Ectodermal cell (in vitro differentiated cells): ENCODE measurements at regions not wholly inside any gene's neighbourhood (a gene's known extent, or its start where the extent isn't known, plus 50 kb on each side); places are given as distances from the start of the nearest gene placed in this dataset.

ENCODE experiments used
- H3K27ac ChIP-seq: 2 replicates; pipeline ENCODE4 v1.7.0; 2013; ENCODE audit warnings: mild to moderate bottlenecking, low read depth, low read length; ENCODE audit not compliant: insufficient read depth, poor library complexity, severe bottlenecking
- H3K27me3 ChIP-seq: 2 replicates; pipeline ENCODE4 v1.7.0; 2013; ENCODE audit warnings: mild to moderate bottlenecking, low read length; ENCODE audit not compliant: insufficient read depth, control insufficient read depth, poor library complexity, severe bottlenecking
- H3K36me3 ChIP-seq: one replicate; pipeline ENCODE4 v1.7.0; 2013; ENCODE audit warnings: low read length; ENCODE audit not compliant: control insufficient read depth, insufficient read depth
- H3K4me1 ChIP-seq: one replicate; pipeline ENCODE4 v1.7.0; 2013; ENCODE audit warnings: low read length; ENCODE audit not compliant: control insufficient read depth, insufficient read depth
- H3K4me3 ChIP-seq: 2 replicates; pipeline ENCODE4 v1.7.0; 2013; ENCODE audit warnings: low read depth, low read length, control low read depth; ENCODE audit not compliant: insufficient read depth
- H3K9me3 ChIP-seq: 2 replicates; pipeline ENCODE4 v1.7.0; 2013; ENCODE audit warnings: mild to moderate bottlenecking, low read length, moderate library complexity; ENCODE audit not compliant: control insufficient read depth
- WGBS, 2 experiments: methylation state at CpG; one replicate each; pipeline ENCODE4 v1.1.7; 2013; ENCODE audit warnings: missing lambda C conversion rate in 2 of 2; 5-methylcytosine and 5-hydroxymethylcytosine counted together

- Histone ChIP-seq H3K27ac (no peak overlapping the region), H3K27me3 (no peaks in the 10 kb centered on the region), H3K4me1 (no peaks in the 10 kb centered on the region), H3K36me3 (no peaks in the 10 kb centered on the region), H3K9me3 (no peaks in the 10 kb centered on the region), H3K4me3 (no peak overlapping the region)
- 88 to 100% methylated on average over 1 of the region's 1 CpG for WGBS, 2 experiments
Observed at GRCh38 chr10:93219347-93219746, 145.7 kb downstream of the CYP26A1 start.

GRCh38 chr10:93220296-93221170, 146.8 kb downstream of the CYP26A1 start:
- Histone ChIP-seq H3K4me3 (no peak overlapping the region), H3K27ac (no peak overlapping the region), H3K36me3 (no peaks in the 10 kb centered on the region), H3K4me1 (no peaks in the 10 kb centered on the region), H3K9me3 (no peaks in the 10 kb centered on the region), H3K27me3 (no peaks in the 10 kb centered on the region)
- whole genome bisulfite sequencing, 2 experiments: 89 to 92% methylated on average over 32 of the region's 33 CpGs

- Histone ChIP-seq H3K27me3 (no peaks in the 10 kb centered on the region), H3K9me3 (no peaks in the 10 kb centered on the region), H3K4me1 (no peaks in the 10 kb centered on the region), H3K27ac (no peak overlapping the region), H3K36me3 (no peaks in the 10 kb centered on the region), H3K4me3 (no peak overlapping the region)
- 95 to 96% methylated on average over 18 of the region's 18 CpGs for WGBS, 2 experiments
Observed at GRCh38 chr10:93221171-93221496, 147.4 kb downstream of the CYP26A1 start.

GRCh38 chr10:93221521-93221920, 147.8 kb downstream of the CYP26A1 start:
- H3K27ac ChIP-seq: no peak overlapping the region
- H3K4me1 ChIP-seq: no peaks in the 10 kb centered on the region
- H3K36me3 ChIP-seq: no peaks in the 10 kb centered on the region
- H3K4me3 ChIP-seq: no peak overlapping the region
- 94 to 96% methylated on average over 5 of the region's 5 CpGs for WGBS, 2 experiments
- no peaks in the 10 kb centered on the region for H3K9me3 ChIP-seq
- no peaks in the 10 kb centered on the region for H3K27me3 ChIP-seq

GRCh38 chr10:93222211-93222754, 148.6 kb downstream of the CYP26A1 start:
- H3K27ac ChIP-seq: no peak overlapping the region
- H3K27me3 ChIP-seq: no peaks in the 10 kb centered on the region
- H3K9me3 ChIP-seq: no peaks in the 10 kb centered on the region
- H3K36me3 ChIP-seq: no peaks in the 10 kb centered on the region
- H3K4me3 ChIP-seq: no peak overlapping the region
- WGBS, 2 experiments: 90 to 96% methylated on average over 1 of the region's 1 CpG
- H3K4me1 ChIP-seq: no peaks in the 10 kb centered on the region

- Histone ChIP-seq H3K9me3 (no peaks in the 10 kb centered on the region), H3K4me3 (no peak overlapping the region), H3K27ac (no peak overlapping the region), H3K36me3 (no peaks in the 10 kb centered on the region), H3K27me3 (no peaks in the 10 kb centered on the region), H3K4me1 (no peaks in the 10 kb centered on the region)
Observed at GRCh38 chr10:93222876-93223275, 149.2 kb downstream of the CYP26A1 start.

- no peaks in the 10 kb centered on the region for H3K9me3 ChIP-seq
- WGBS, 2 experiments: 91 to 93% methylated on average over 3 of the region's 3 CpGs
- H3K4me3 ChIP-seq: no peak overlapping the region
Observed at GRCh38 chr10:93223336-93223735, 149.6 kb downstream of the CYP26A1 start.

GRCh38 chr10:93224005-93224779, 150.5 kb downstream of the CYP26A1 start:
- no peak overlapping the region for H3K4me3 ChIP-seq
- H3K36me3 ChIP-seq: no peaks in the 10 kb centered on the region
- WGBS, 2 experiments: 89 to 95% methylated on average over 4 to 5 of the region's 5 CpGs
- no peaks in the 10 kb centered on the region for H3K27me3 ChIP-seq
- H3K4me1 ChIP-seq: no peaks in the 10 kb centered on the region
- H3K27ac ChIP-seq: no peak overlapping the region
- no peaks in the 10 kb centered on the region for H3K9me3 ChIP-seq

More at GRCh38 chr10:93223336-93223735, 149.6 kb downstream of the CYP26A1 start:
- H3K27ac ChIP-seq: no peak overlapping the region
- no peaks in the 10 kb centered on the region for H3K27me3 ChIP-seq
- no peaks in the 10 kb centered on the region for H3K36me3 ChIP-seq
- no peaks in the 10 kb centered on the region for H3K4me1 ChIP-seq

GRCh38 chr10:93225938-93226337, 152.2 kb downstream of the CYP26A1 start:
- Histone ChIP-seq H3K36me3 (no peaks in the 10 kb centered on the region), H3K9me3 (no peaks in the 10 kb centered on the region), H3K27me3 (no peaks in the 10 kb centered on the region), H3K4me1 (no peaks in the 10 kb centered on the region), H3K27ac (no peak overlapping the region), H3K4me3 (no peak overlapping the region)
- 85 to 89% methylated on average over 6 of the region's 6 CpGs for WGBS, 2 experiments

- no peaks in the 10 kb centered on the region for H3K9me3 ChIP-seq
- H3K27ac ChIP-seq: no peak overlapping the region
- H3K4me3 ChIP-seq: no peak overlapping the region
- 98 to 100% methylated on average over 1 to 2 of the region's 2 CpGs for WGBS, 2 experiments
- no peaks in the 10 kb centered on the region for H3K27me3 ChIP-seq
- no peaks in the 10 kb centered on the region for H3K4me1 ChIP-seq
- H3K36me3 ChIP-seq: no peaks in the 10 kb centered on the region
Observed at GRCh38 chr10:93226619-93227018, 152.9 kb downstream of the CYP26A1 start.
